ENCODE measurements at regions not wholly inside any gene's neighbourhood (a gene's known extent, or its start where the extent isn't known, plus 50 kb on each side); places are given as distances from the start of the nearest gene placed in this dataset.
"Not testable (repeated sequence)": the region's sequence is repeated elsewhere in the genome, so short reads cannot be mapped to it uniquely, and the experiment has no call there.

- no peak for DNase-seq
These were observed 309.2 kb upstream of the SPTLC3 start for GRCh38 chr20:12699374-12700228.

GRCh38 chr20:12700701-12701100 is 308.1 kb upstream of the SPTLC3 start:
- no peak for DNase-seq

GRCh38 chr20:12702312-12702711 is 306.5 kb upstream of the SPTLC3 start:
- DNase-seq: no peak

GRCh38 chr20:12715371-12715770 is 293.4 kb upstream of the SPTLC3 start:
- no peak for DNase-seq

GRCh38 chr20:12715991-12716680 is 292.6 kb upstream of the SPTLC3 start:
- DNase-seq: no peak

GRCh38 chr20:12717061-12717460 is 291.7 kb upstream of the SPTLC3 start:
- no peak for DNase-seq

GRCh38 chr20:12718619-12719018 is 290.2 kb upstream of the SPTLC3 start:
- no peak for DNase-seq

GRCh38 chr20:12721636-12722035 is 287.1 kb upstream of the SPTLC3 start:
- no peak for DNase-seq

GRCh38 chr20:12722091-12722490 is 286.7 kb upstream of the SPTLC3 start:
- DNase-seq: no peak

GRCh38 chr20:12723811-12724210 is 285.0 kb upstream of the SPTLC3 start:
- DNase-seq: no peak

GRCh38 chr20:12728782-12729181 is 280.0 kb upstream of the SPTLC3 start:
- no peak for DNase-seq

GRCh38 chr20:12729326-12729725 is 279.4 kb upstream of the SPTLC3 start:
- no peak for DNase-seq

- DNase-seq: no peak
These were observed 275.0 kb upstream of the SPTLC3 start for GRCh38 chr20:12733811-12734210.

- DNase-seq: no peak
These were observed 271.3 kb upstream of the SPTLC3 start for GRCh38 chr20:12737497-12737896.

- DNase-seq: no peak
These were observed 270.9 kb upstream of the SPTLC3 start for GRCh38 chr20:12737900-12738299.

GRCh38 chr20:12740647-12741046 is 268.1 kb upstream of the SPTLC3 start:
- no peak for DNase-seq

GRCh38 chr20:12744037-12744436 is 264.7 kb upstream of the SPTLC3 start:
- no peak for DNase-seq

GRCh38 chr20:12748359-12748994 is 260.3 kb upstream of the SPTLC3 start:
- no peak for DNase-seq

- no peak for DNase-seq
These were observed 258.6 kb upstream of the SPTLC3 start for GRCh38 chr20:12750221-12750620.

GRCh38 chr20:12752900-12753693 is 255.7 kb upstream of the SPTLC3 start:
- DNase-seq: not testable (repeated sequence)

- DNase-seq: not testable (repeated sequence)
These were observed 255.0 kb upstream of the SPTLC3 start for GRCh38 chr20:12753742-12754141.

- DNase-seq: not testable (repeated sequence)
These were observed 249.3 kb upstream of the SPTLC3 start for GRCh38 chr20:12759493-12759892.

- DNase-seq: no peak
These were observed 246.0 kb upstream of the SPTLC3 start for GRCh38 chr20:12762725-12763124.
